ENCODE measurements at regions not wholly inside any gene's neighbourhood (a gene's known extent, or its start where the extent isn't known, plus 50 kb on each side); places are given as distances from the start of the nearest gene placed in this dataset.

DNA sequence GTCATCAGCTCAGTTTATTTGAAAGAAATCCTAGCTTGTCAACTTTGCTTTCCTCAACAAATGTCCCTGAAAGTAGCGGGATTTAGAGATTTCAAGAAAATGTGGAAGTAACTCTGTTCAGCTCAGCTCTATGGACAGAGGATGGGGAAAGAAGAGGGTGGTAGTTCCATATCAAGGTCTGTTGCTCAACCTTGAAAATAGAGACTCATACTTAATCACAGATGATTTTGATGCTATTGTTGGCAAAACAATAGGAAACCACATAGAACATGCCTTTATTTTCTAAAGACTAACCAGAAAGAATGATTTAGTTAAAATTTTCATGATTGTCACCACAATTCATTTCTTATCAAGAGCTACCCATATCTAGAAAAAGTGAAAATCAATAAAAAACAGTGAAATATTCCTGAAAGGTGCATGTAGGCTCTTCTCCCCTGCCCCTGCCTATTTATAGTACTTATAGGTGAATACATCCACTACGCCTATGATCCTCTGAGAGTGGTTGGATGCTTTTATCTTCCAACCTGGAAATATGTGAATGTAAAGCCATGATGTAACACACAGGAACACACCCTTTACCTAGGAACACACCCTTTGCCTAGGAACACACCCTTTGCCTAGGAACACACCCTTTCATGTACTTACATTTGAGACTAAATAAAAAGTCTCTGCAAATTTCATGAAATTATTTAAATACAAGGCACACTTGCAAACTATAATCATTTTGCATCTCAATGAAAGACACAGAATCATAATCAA, 65.8 kb downstream of the ETAA1 start:
- TF ChIP-seq ZFX (IDR thresholded peaks at IDR 0.05; ENCODE audit: borderline replicate concordance): no peak
- TF ChIP-seq, protein P1, sequence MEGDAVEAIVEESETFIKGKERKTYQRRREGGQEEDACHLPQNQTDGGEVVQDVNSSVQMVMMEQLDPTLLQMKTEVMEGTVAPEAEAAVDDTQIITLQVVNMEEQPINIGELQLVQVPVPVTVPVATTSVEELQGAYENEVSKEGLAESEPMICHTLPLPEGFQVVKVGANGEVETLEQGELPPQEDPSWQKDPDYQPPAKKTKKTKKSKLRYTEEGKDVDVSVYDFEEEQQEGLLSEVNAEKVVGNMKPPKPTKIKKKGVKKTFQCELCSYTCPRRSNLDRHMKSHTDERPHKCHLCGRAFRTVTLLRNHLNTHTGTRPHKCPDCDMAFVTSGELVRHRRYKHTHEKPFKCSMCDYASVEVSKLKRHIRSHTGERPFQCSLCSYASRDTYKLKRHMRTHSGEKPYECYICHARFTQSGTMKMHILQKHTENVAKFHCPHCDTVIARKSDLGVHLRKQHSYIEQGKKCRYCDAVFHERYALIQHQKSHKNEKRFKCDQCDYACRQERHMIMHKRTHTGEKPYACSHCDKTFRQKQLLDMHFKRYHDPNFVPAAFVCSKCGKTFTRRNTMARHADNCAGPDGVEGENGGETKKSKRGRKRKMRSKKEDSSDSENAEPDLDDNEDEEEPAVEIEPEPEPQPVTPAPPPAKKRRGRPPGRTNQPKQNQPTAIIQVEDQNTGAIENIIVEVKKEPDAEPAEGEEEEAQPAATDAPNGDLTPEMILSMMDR (IDR thresholded peaks at IDR 0.05): no peak
- H3K27ac ChIP-seq: no peak overlapping the region

DNA sequence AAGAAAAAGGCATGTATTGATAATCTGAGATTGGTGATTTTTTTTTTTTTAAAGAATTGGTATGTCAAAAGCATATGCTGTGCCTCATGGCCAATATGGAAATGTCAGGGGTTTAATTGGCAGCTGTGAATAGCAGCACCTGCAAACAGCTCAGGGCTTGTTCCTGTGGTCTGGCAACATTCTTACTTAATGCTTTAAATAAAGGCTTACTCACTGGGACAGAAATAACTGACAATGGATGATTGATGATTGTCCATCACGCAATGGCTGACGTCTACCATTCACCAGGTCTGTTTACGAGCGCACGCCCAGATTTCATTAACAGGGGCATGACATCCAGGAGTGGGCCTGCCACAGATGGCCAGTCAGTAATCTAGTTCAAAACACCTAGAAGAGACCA, 66.7 kb downstream of the ETAA1 start:
- no peak overlapping the region for H3K27ac ChIP-seq
- TF ChIP-seq, protein P1 (IDR thresholded peaks at IDR 0.05): no peak
- TF ChIP-seq ZFX (IDR thresholded peaks at IDR 0.05; ENCODE audit: borderline replicate concordance): no peak

DNA sequence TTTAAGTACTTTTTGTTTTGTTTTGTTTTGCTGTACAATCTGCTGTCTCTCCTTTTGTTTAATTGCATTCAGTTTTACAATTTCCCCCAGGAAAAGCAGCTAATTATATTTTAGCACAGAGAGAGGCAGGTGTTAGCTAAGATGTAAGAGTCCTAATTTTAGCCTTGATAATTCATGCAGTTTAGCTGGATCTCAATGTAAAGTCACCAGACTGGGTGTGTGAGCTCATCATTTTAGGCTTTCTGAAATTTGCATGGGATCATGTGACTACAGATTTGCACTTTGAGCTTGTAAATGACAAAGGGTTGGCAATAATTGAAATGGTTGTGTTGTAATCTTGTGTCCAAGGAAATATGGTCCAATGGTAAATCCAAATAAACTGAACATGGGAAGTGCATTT, 68.5 kb downstream of the ETAA1 start:
- H3K27ac ChIP-seq: no peak overlapping the region
- TF ChIP-seq ZFX (IDR thresholded peaks at IDR 0.05; ENCODE audit: borderline replicate concordance): no peak
- TF ChIP-seq, protein P1 (IDR thresholded peaks at IDR 0.05): no peak

DNA sequence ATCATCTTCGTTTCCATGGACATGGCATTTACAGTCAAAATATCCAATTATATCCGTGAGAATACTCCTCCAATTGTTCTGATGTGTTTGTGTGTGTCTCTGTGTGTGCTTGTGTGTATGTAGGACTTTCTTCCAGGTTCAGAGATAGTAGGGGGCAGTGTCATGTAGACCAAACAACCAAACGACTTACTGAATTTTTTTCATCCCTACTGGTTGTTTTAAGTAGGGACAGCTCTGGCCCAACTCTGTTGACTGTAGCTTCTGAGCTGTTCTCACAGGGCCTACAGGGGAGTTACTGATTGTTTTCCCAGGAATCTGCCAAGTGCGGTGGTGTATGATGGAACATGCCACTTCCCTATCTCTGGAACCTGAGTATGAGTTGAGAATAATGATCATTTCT, 69.6 kb downstream of the ETAA1 start:
- TF ChIP-seq, protein P1 (IDR thresholded peaks at IDR 0.05): no peak
- no peak for TF ChIP-seq ZFX (IDR thresholded peaks at IDR 0.05; ENCODE audit: borderline replicate concordance)
- no peak overlapping the region for H3K27ac ChIP-seq

DNA sequence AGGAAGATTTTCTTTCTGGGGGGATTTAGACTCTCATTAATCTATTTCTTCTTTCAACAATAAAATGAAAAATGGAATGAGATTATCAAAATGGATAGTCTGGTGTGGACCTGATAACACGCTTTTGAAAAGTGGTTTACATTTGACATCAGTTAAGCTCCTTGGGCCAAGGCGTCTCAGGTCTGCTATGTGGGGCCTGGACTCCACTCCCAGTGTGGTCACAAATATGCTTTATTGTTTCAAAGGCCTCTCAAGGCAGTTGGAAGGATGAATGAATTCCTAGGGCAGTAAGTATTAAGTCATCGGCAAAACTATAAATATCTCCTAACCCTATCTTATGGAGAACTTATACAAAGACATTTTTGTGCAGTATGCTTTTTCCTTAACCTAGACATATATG, 74.5 kb downstream of the ETAA1 start:
- TF ChIP-seq, protein P1 (IDR thresholded peaks at IDR 0.05): no peak
- TF ChIP-seq ZFX (IDR thresholded peaks at IDR 0.05; ENCODE audit: borderline replicate concordance): no peak
- no peak overlapping the region for H3K27ac ChIP-seq

DNA sequence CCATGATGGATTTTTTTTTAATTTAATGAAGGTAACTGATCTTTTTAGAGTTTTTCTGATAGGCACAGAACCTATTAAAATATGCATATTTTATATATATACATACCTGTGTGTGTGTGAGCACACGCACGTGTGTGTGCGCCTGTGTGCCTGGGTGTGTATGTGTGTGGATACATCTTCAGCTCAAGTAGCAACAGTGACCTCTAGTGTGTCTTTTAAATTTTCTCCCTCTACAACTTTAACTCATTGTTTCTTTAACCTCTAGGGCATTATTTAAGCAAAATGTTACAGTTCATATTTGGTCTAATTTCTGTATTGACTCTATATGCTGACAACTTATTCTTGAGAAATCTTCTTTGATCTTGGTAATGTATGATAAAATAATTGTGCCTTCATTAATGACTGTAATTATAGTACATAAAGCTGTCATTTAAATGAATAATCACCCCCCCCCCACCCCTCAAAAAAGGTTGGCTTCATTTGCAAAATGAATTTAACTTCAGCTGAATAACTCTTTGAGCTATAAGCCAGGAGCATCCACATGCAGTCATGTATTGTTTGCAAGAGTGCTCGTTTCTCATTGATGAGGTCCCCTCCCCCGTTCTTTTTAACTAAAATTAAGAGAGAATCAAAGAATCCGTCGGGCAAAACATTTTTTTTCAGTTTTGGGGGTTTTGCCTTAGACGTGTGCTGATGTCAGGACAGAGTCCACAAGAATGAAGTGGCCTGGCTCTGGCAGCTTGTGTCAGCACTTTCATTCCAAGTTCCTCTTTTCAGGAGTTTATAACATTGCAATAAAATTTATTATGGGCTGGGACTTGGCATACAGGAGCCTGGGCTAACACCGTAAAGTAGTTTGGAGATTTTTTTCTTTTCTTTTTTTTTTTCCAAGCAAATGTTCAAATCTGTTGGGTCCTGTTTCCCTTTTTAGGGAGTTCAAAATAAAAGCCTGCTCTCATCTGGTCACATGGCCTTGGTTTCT, 80.0 kb downstream of the ETAA1 start:
- TF ChIP-seq, protein P1 (IDR thresholded peaks at IDR 0.05): peak; percentile 82
- TF ChIP-seq ZFX (IDR thresholded peaks at IDR 0.05; ENCODE audit: borderline replicate concordance): no peak
- peak overlapping the region; percentile 25; the same call in 1 of the 2 replicates for H3K27ac ChIP-seq

Data from 22Rv1 (cell line).